ENCODE measurements at regions not wholly inside any gene's neighbourhood (a gene's known extent, or its start where the extent isn't known, plus 50 kb on each side); places are given as distances from the start of the nearest gene placed in this dataset.

DNA sequence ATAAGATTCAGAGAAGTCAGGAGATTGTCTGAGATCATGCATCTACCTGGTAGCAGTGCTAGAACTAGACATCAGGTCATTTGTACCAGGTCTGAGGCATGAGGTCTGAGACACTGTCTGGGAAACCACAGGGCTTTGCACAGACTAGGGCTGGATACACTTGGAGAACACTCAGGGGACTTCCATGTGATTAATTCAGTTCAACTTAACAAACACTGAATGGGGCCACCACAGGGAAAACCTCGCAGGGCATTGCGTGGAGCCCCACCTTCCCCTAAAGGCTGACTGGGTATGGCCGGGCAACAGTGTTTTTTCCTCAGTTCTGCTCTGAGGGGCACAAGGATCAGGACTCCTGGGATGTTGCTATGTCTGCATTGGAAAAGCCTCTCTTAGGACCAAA is 86.5 kb upstream of the WARS2 start:
- no peak for DNase-seq (ENCODE audit: low spot score)
- TF ChIP-seq, protein P1, sequence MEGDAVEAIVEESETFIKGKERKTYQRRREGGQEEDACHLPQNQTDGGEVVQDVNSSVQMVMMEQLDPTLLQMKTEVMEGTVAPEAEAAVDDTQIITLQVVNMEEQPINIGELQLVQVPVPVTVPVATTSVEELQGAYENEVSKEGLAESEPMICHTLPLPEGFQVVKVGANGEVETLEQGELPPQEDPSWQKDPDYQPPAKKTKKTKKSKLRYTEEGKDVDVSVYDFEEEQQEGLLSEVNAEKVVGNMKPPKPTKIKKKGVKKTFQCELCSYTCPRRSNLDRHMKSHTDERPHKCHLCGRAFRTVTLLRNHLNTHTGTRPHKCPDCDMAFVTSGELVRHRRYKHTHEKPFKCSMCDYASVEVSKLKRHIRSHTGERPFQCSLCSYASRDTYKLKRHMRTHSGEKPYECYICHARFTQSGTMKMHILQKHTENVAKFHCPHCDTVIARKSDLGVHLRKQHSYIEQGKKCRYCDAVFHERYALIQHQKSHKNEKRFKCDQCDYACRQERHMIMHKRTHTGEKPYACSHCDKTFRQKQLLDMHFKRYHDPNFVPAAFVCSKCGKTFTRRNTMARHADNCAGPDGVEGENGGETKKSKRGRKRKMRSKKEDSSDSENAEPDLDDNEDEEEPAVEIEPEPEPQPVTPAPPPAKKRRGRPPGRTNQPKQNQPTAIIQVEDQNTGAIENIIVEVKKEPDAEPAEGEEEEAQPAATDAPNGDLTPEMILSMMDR (IDR thresholded peaks at IDR 0.05) = no peak
- Histone ChIP-seq H3K27ac (no peak overlapping the region), H3K4me3 (no peak overlapping the region)

DNA sequence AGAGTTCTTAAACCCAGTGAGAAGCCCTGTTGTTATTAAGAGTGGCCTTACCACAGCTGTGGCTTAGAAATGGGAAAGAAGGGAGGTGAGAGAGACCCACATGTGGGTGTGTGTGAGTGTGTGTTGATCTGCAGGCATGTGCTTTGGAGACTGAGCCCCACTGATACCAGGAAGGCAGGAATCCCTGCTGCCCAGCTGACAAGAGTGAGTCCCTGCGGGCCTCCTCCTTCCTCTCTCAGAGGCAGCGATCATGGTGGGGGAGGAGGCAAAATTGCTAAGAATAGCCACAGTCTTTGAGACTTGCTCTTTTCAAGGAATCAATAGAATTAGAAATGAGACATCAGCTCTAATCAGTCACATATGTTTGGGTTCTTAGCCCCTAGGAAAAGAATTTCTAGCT is 87.0 kb upstream of the WARS2 start:
- TF ChIP-seq, protein P1 (IDR thresholded peaks at IDR 0.05) = no peak
- no peak overlapping the region for H3K4me3 ChIP-seq
- no peak overlapping the region for H3K27ac ChIP-seq
- no peak for DNase-seq (ENCODE audit: low spot score)

- DNase-seq (ENCODE audit: low spot score) = no peak
- TF ChIP-seq, protein P1 (IDR thresholded peaks at IDR 0.05) = no peak
- H3K27ac ChIP-seq = no peak overlapping the region
- H3K4me3 ChIP-seq = no peak overlapping the region
These were observed 88.1 kb upstream of the WARS2 start for GRCh38 chr1:119228335-119229080.

- H3K27ac ChIP-seq = no peak overlapping the region
- H3K4me3 ChIP-seq = no peak overlapping the region
- TF ChIP-seq, protein P1 (IDR thresholded peaks at IDR 0.05) = no peak
- DNase-seq (ENCODE audit: low spot score) = no peak
These were observed 94.7 kb upstream of the WARS2 start for GRCh38 chr1:119235120-119235519.

GRCh38 chr1:119245881-119246280 is 105.4 kb upstream of the WARS2 start:
- no peak for DNase-seq (ENCODE audit: low spot score)

DNA sequence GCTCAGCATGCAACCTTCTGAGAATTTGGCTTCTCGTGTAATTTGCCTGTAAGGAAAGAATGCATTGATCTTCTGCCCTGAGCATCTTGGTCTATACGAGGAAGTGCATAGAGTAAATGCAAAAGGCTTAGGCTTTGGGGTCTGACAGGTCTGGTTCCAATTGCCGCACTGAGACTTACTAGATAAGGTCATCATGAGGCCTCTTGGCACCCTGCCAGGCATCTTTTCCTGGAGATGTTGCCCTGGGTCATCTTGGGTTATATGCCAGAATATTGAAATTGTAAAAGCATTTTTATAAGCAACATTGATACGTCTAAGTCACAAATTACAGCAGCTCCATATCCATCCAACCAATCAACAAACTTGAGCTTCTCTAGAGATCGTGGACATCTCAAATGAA is 108.8 kb upstream of the WARS2 start:
- Histone ChIP-seq H3K4me3 (no peak overlapping the region), H3K27ac (no peak overlapping the region)
- DNase-seq (ENCODE audit: low spot score) = no peak
- TF ChIP-seq, protein P1 (IDR thresholded peaks at IDR 0.05) = no peak

More at GRCh38 chr1:119245881-119246280, 105.4 kb upstream of the WARS2 start:
- no peak overlapping the region for H3K4me3 ChIP-seq
- H3K27ac ChIP-seq = no peak overlapping the region
- TF ChIP-seq, protein P1 (IDR thresholded peaks at IDR 0.05) = no peak

- TF ChIP-seq, protein P1 (IDR thresholded peaks at IDR 0.05) = no peak
- Histone ChIP-seq H3K27ac (no peak overlapping the region), H3K4me3 (no peak overlapping the region)
- DNase-seq (ENCODE audit: low spot score) = no peak
These were observed 109.8 kb upstream of the WARS2 start for GRCh38 chr1:119250299-119250698.
